ENCODE measurements at regions not wholly inside any gene's neighbourhood (a gene's known extent, or its start where the extent isn't known, plus 50 kb on each side); places are given as distances from the start of the nearest gene placed in this dataset.

- Histone ChIP-seq H3K27me3 (ENCODE audit: insufficient read depth, low read length) (no peaks in the 10 kb centered on the region), H3K36me3 (ENCODE audit: insufficient read depth, low read length) (no peaks in the 10 kb centered on the region), H3K9me3 (ENCODE audit: control insufficient read depth in 1 of 2, low read length in 2 of 2) (no peaks in the 10 kb centered on the region), H3K4me1 (ENCODE audit: insufficient read depth, low read length) (no peaks in the 10 kb centered on the region), H3K27ac (ENCODE audit: low read depth, low read length) (no peak overlapping the region), H3K4me3 (ENCODE audit: low read length in 2 of 2) (no peak overlapping the region)
- H3K27ac Mint-ChIP-seq, result no peak overlapping the region
- CTCF ChIA-PET (ENCODE audit: partially characterized antibody), result no interaction called here
- POLR2A ChIA-PET (ENCODE audit: partially characterized antibody), result no interaction called here
- peaks cover 0 to 10% (median 3%) of the 10 kb centered on the region in 8 donors for H3K9me3 Mint-ChIP-seq
- no peak overlapping the region for H3K4me3 Mint-ChIP-seq
- no peaks in the 10 kb centered on the region for H3K36me3 Mint-ChIP-seq
- H3K27me3 Mint-ChIP-seq, result no peaks in the 10 kb centered on the region
- no peak for DNase-seq
- intact Hi-C loops (cut with micrococcal nuclease), result no loop called here
- no peaks in the 10 kb centered on the region for H3K4me1 Mint-ChIP-seq
These were observed 509.9 kb upstream of the TENM4 start for GRCh38 chr11:79950741-79951140.

GRCh38 chr11:79950172-79950571, 509.3 kb upstream of the TENM4 start:
- Mint-ChIP-seq H3K4me1 (no peaks in the 10 kb centered on the region), H3K4me3 (no peak overlapping the region), H3K36me3 (no peaks in the 10 kb centered on the region), H3K27ac (no peak overlapping the region), H3K9me3 (peaks cover 0 to 10% (median 2%) of the 10 kb centered on the region in 8 donors), H3K27me3 (no peaks in the 10 kb centered on the region)
- Histone ChIP-seq H3K27me3 (ENCODE audit: insufficient read depth, low read length) (no peaks in the 10 kb centered on the region), H3K9me3 (ENCODE audit: control insufficient read depth in 1 of 2, low read length in 2 of 2) (no peaks in the 10 kb centered on the region), H3K36me3 (ENCODE audit: insufficient read depth, low read length) (no peaks in the 10 kb centered on the region), H3K27ac (ENCODE audit: low read depth, low read length) (no peak overlapping the region), H3K4me3 (ENCODE audit: low read length in 2 of 2) (no peak overlapping the region), H3K4me1 (ENCODE audit: insufficient read depth, low read length) (no peaks in the 10 kb centered on the region)
- intact Hi-C loops (cut with micrococcal nuclease), result no loop called here
- ChIA-PET CTCF (ENCODE audit: partially characterized antibody) (no interaction called here), POLR2A (ENCODE audit: partially characterized antibody) (no interaction called here)
- no peak for DNase-seq

GRCh38 chr11:79949574-79949973, 508.7 kb upstream of the TENM4 start:
- H3K36me3 Mint-ChIP-seq, result no peaks in the 10 kb centered on the region
- H3K4me1 Mint-ChIP-seq, result no peaks in the 10 kb centered on the region
- intact Hi-C loops (cut with micrococcal nuclease), result no loop called here
- DNase-seq, result no peak
- H3K27me3 Mint-ChIP-seq, result no peaks in the 10 kb centered on the region
- Histone ChIP-seq H3K4me3 (ENCODE audit: low read length in 2 of 2) (no peak overlapping the region), H3K36me3 (ENCODE audit: insufficient read depth, low read length) (no peaks in the 10 kb centered on the region), H3K27ac (ENCODE audit: low read depth, low read length) (no peak overlapping the region), H3K27me3 (ENCODE audit: insufficient read depth, low read length) (no peaks in the 10 kb centered on the region), H3K9me3 (ENCODE audit: control insufficient read depth in 1 of 2, low read length in 2 of 2) (no peaks in the 10 kb centered on the region), H3K4me1 (ENCODE audit: insufficient read depth, low read length) (no peaks in the 10 kb centered on the region)
- H3K4me3 Mint-ChIP-seq, result no peak overlapping the region
- peaks cover 0 to 10% (median under 1%) of the 10 kb centered on the region in 8 donors for H3K9me3 Mint-ChIP-seq
- CTCF ChIA-PET (ENCODE audit: partially characterized antibody), result no interaction called here
- POLR2A ChIA-PET (ENCODE audit: partially characterized antibody), result no interaction called here
- H3K27ac Mint-ChIP-seq, result no peak overlapping the region

GRCh38 chr11:79942646-79943045, 501.8 kb upstream of the TENM4 start:
- H3K4me1 ChIP-seq (ENCODE audit: insufficient read depth, low read length), result no peaks in the 10 kb centered on the region
- Mint-ChIP-seq H3K36me3 (no peaks in the 10 kb centered on the region), H3K9me3 (peaks cover 0 to 6% (median 1%) of the 10 kb centered on the region in 8 donors), H3K27me3 (no peaks in the 10 kb centered on the region), H3K4me3 (no peak overlapping the region), H3K27ac (no peak overlapping the region), H3K4me1 (no peaks in the 10 kb centered on the region)
- H3K27ac ChIP-seq (ENCODE audit: low read depth, low read length), result no peak overlapping the region
- H3K9me3 ChIP-seq (ENCODE audit: control insufficient read depth in 1 of 2, low read length in 2 of 2), result no peaks in the 10 kb centered on the region
- ChIA-PET CTCF (ENCODE audit: partially characterized antibody) (no interaction called here), POLR2A (ENCODE audit: partially characterized antibody) (no interaction called here)
- H3K27me3 ChIP-seq (ENCODE audit: insufficient read depth, low read length), result no peaks in the 10 kb centered on the region
- intact Hi-C loops (cut with micrococcal nuclease), result no loop called here
- H3K4me3 ChIP-seq (ENCODE audit: low read length in 2 of 2), result no peak overlapping the region
- no peaks in the 10 kb centered on the region for H3K36me3 ChIP-seq (ENCODE audit: insufficient read depth, low read length)
- DNase-seq, result no peak

GRCh38 chr11:79942090-79942489, 501.3 kb upstream of the TENM4 start:
- H3K9me3 Mint-ChIP-seq, result peaks cover 0 to 6% (median 1%) of the 10 kb centered on the region in 8 donors
- Histone ChIP-seq H3K36me3 (ENCODE audit: insufficient read depth, low read length) (no peaks in the 10 kb centered on the region), H3K4me3 (ENCODE audit: low read length in 2 of 2) (no peak overlapping the region), H3K27ac (ENCODE audit: low read depth, low read length) (no peak overlapping the region), H3K4me1 (ENCODE audit: insufficient read depth, low read length) (no peaks in the 10 kb centered on the region), H3K27me3 (ENCODE audit: insufficient read depth, low read length) (no peaks in the 10 kb centered on the region), H3K9me3 (ENCODE audit: control insufficient read depth in 1 of 2, low read length in 2 of 2) (no peaks in the 10 kb centered on the region)
- CTCF ChIA-PET (ENCODE audit: partially characterized antibody), result no interaction called here
- no peak for DNase-seq
- H3K36me3 Mint-ChIP-seq, result no peaks in the 10 kb centered on the region
- H3K4me3 Mint-ChIP-seq, result no peak overlapping the region
- no peaks in the 10 kb centered on the region for H3K27me3 Mint-ChIP-seq
- POLR2A ChIA-PET (ENCODE audit: partially characterized antibody), result no interaction called here
- intact Hi-C loops (cut with micrococcal nuclease), result no loop called here
- H3K4me1 Mint-ChIP-seq, result no peaks in the 10 kb centered on the region
- no peak overlapping the region for H3K27ac Mint-ChIP-seq

- H3K27me3 ChIP-seq (ENCODE audit: insufficient read depth, low read length), result no peaks in the 10 kb centered on the region
- H3K4me1 Mint-ChIP-seq, result no peaks in the 10 kb centered on the region
- H3K27ac ChIP-seq (ENCODE audit: low read depth, low read length), result no peak overlapping the region
- ChIA-PET POLR2A (ENCODE audit: partially characterized antibody) (no interaction called here), CTCF (ENCODE audit: partially characterized antibody) (no interaction called here)
- no peaks in the 10 kb centered on the region for H3K36me3 ChIP-seq (ENCODE audit: insufficient read depth, low read length)
- peaks cover 0 to 9% (median 3%) of the 10 kb centered on the region in 8 donors for H3K9me3 Mint-ChIP-seq
- no peaks in the 10 kb centered on the region for H3K4me1 ChIP-seq (ENCODE audit: insufficient read depth, low read length)
- H3K27ac Mint-ChIP-seq, result no peak overlapping the region
- H3K36me3 Mint-ChIP-seq, result no peaks in the 10 kb centered on the region
- intact Hi-C loops (cut with micrococcal nuclease), result no loop called here
- no peak overlapping the region for H3K4me3 ChIP-seq (ENCODE audit: low read length in 2 of 2)
- no peaks in the 10 kb centered on the region for H3K9me3 ChIP-seq (ENCODE audit: control insufficient read depth in 1 of 2, low read length in 2 of 2)
- no peak for DNase-seq
- H3K4me3 Mint-ChIP-seq, result no peak overlapping the region
- H3K27me3 Mint-ChIP-seq, result no peaks in the 10 kb centered on the region
These were observed 500.3 kb upstream of the TENM4 start for GRCh38 chr11:79940974-79941735.

- H3K9me3 ChIP-seq (ENCODE audit: control insufficient read depth in 1 of 2, low read length in 2 of 2), result no peaks in the 10 kb centered on the region
- Mint-ChIP-seq H3K4me1 (no peaks in the 10 kb centered on the region), H3K27me3 (no peaks in the 10 kb centered on the region), H3K36me3 (no peaks in the 10 kb centered on the region), H3K4me3 (no peak overlapping the region), H3K27ac (no peak overlapping the region), H3K9me3 (peaks cover 0 to 9% (median 3%) of the 10 kb centered on the region in 8 donors)
- H3K36me3 ChIP-seq (ENCODE audit: insufficient read depth, low read length), result no peaks in the 10 kb centered on the region
- H3K27me3 ChIP-seq (ENCODE audit: insufficient read depth, low read length), result no peaks in the 10 kb centered on the region
- no peak for DNase-seq
- CTCF ChIA-PET (ENCODE audit: partially characterized antibody), result interaction anchor here (1.0 kb wide), 1 partner anchor 20 kb away, joined by 3 read pairs; no protein-coding TSS in a partner anchor
- POLR2A ChIA-PET (ENCODE audit: partially characterized antibody), result no interaction called here
- no peak overlapping the region for H3K4me3 ChIP-seq (ENCODE audit: low read length in 2 of 2)
- no peak overlapping the region for H3K27ac ChIP-seq (ENCODE audit: low read depth, low read length)
- no peaks in the 10 kb centered on the region for H3K4me1 ChIP-seq (ENCODE audit: insufficient read depth, low read length)
- intact Hi-C loops (cut with micrococcal nuclease), result no loop called here
These were observed 499.3 kb upstream of the TENM4 start for GRCh38 chr11:79940165-79940564.

All from CD4-positive, alpha-beta memory T cell (primary cell).